H1 (cell line): ENCODE measurements at regions not wholly inside any gene's neighbourhood (a gene's known extent, or its start where the extent isn't known, plus 50 kb on each side); places are given as distances from the start of the nearest gene placed in this dataset.

Experiments used
- CTCF ChIA-PET: fragments of 300-600 bp; sonication (Branson Sonifier 250); formaldehyde crosslinking; loops from one replicate; lab custom pipeline; 2021; ENCODE audit not compliant: partially characterized antibody; lab: Charles Lee
- POLR2A ChIA-PET: fragments of 300-600 bp; sonication (Branson Sonifier 250); formaldehyde crosslinking; loops from one replicate; lab custom pipeline; 2021; ENCODE audit warnings: inconsistent platforms; ENCODE audit not compliant: partially characterized antibody; lab: Charles Lee
- DNase-seq, 2 experiments: peaks; one replicate each; pipeline versions ENCODE4 v3.0.0 to v3.0.0-alpha.2; 2010 to 2022; ENCODE audit warnings: low spot score in 2 of 2, low read depth in 1 of 2, mixed read lengths in 1 of 2
- FAIRE-seq: peaks from 2 replicates; lab custom pipeline; 2011; peaks lifted over from hg19 to GRCh38; lab: Jason Lieb, UNC
- H2AFZ ChIP-seq: 2 replicates; pipeline ENCODE4 v1.8.1; 2012; ENCODE audit warnings: low read length, inconsistent platforms
- H2AK5ac ChIP-seq: 2 replicates; pipeline ENCODE4 v1.6.1; 2013; ENCODE audit warnings: low read depth, low read length
- H2BK120ac ChIP-seq: replicated peaks from 2 replicates; pipeline ENCODE3; 2013; ENCODE audit warnings: low read depth, low read length, inconsistent platforms
- H2BK12ac ChIP-seq: 2 replicates; pipeline ENCODE4 v1.6.1; 2013; ENCODE audit warnings: low read depth, low read length
- H2BK15ac ChIP-seq: 2 replicates; pipeline ENCODE4 v1.6.1; 2013; ENCODE audit warnings: low read length
- H2BK20ac ChIP-seq: 2 replicates; pipeline ENCODE4 v1.6.1; 2013; ENCODE audit warnings: low read length
- H2BK5ac ChIP-seq: 2 replicates; pipeline ENCODE4 v1.6.1; 2013; ENCODE audit warnings: low read depth, low read length
- H3K14ac ChIP-seq: 2 replicates; pipeline ENCODE4 v1.6.1; 2013; ENCODE audit warnings: inconsistent platforms; ENCODE audit not compliant: insufficient read length
- H3K18ac ChIP-seq: 2 replicates; pipeline ENCODE4 v1.6.1; 2013; ENCODE audit warnings: low read length; ENCODE audit errors: extremely low read depth
- H3K23ac ChIP-seq: 2 replicates; pipeline ENCODE4 v1.6.1; 2013; ENCODE audit warnings: inconsistent platforms; ENCODE audit not compliant: insufficient read length
- H3K23me2 ChIP-seq: 2 replicates; pipeline ENCODE4 v1.6.1; 2013; ENCODE audit warnings: low read depth, low read length
- H3K27ac ChIP-seq: 2 replicates; pipeline ENCODE4 v1.6.1; 2011; ENCODE audit warnings: low read depth, low read length, inconsistent platforms
- H3K27me3 ChIP-seq, 4 experiments: replicated peaks in 1 of 4; 1 replicate in 1 of 4; 2 replicates in 3 of 4; pipeline versions ENCODE4 v1.6.1 to v1.8.1; 2011 to 2013; ENCODE audit warnings: low read length in 3 of 4, mild to moderate bottlenecking in 3 of 4, inconsistent platforms in 2 of 4, mixed read lengths in 2 of 4, moderate library complexity in 1 of 4; ENCODE audit not compliant: control insufficient read depth in 3 of 4, insufficient read depth in 3 of 4; ENCODE audit errors: extremely low read depth in 1 of 4
- H3K36me3 ChIP-seq, 4 experiments: 2 replicates each; pipeline versions ENCODE4 v1.6.1 to v1.8.1; 2011 to 2013; ENCODE audit warnings: mild to moderate bottlenecking in 4 of 4, low read length in 3 of 4, moderate library complexity in 2 of 4, control low read depth in 1 of 4, inconsistent platforms in 1 of 4; ENCODE audit not compliant: insufficient read depth in 4 of 4, control insufficient read depth in 2 of 4
- H3K4ac ChIP-seq: replicated peaks from 2 replicates; pipeline ENCODE3; 2013; ENCODE audit warnings: low read length, low read depth, mixed read lengths, inconsistent platforms; ENCODE audit not compliant: insufficient read length
- H3K4me1 ChIP-seq, 4 experiments: replicated peaks in 1 of 4; 1 replicate in 1 of 4; 2 replicates in 3 of 4; pipeline versions ENCODE4 v1.6.1 to v1.8.1; 2011 to 2013; ENCODE audit warnings: low read length in 3 of 4, inconsistent platforms in 2 of 4, mixed read lengths in 1 of 4; ENCODE audit not compliant: insufficient read depth in 4 of 4, control insufficient read depth in 3 of 4
- H3K4me2 ChIP-seq, 2 experiments: 2 replicates each; pipeline versions ENCODE4 v1.6.1 to v1.8.1; 2011 to 2013; ENCODE audit warnings: low read depth in 2 of 2, low read length in 2 of 2, control low read depth in 1 of 2, inconsistent platforms in 1 of 2, mild to moderate bottlenecking in 1 of 2; ENCODE audit not compliant: insufficient read depth in 1 of 2
- H3K4me3 ChIP-seq, 4 experiments: fragments of 200-600, 300-600 bp in 1 of 4; sonication (generic), shearing (Covaris generic), sonication (Bioruptor Twin) in 1 of 4; 2 replicates each; pipeline versions ENCODE4 v1.5.1 to v1.8.1; 2011 to 2016; ENCODE audit warnings: low read length in 4 of 4, low read depth in 3 of 4, control low read depth in 2 of 4, inconsistent platforms in 2 of 4, mild to moderate bottlenecking in 2 of 4, mixed read lengths in 1 of 4, moderate library complexity in 1 of 4; ENCODE audit not compliant: insufficient read depth in 2 of 4; ENCODE audit errors: extremely low read depth in 1 of 4
- H3K56ac ChIP-seq: replicated peaks from 2 replicates; pipeline ENCODE3; 2013; ENCODE audit warnings: low read depth, mild to moderate bottlenecking, mixed read lengths, low read length, inconsistent platforms; ENCODE audit not compliant: insufficient read length
- H3K79me1 ChIP-seq: 2 replicates; pipeline ENCODE4 v1.6.1; 2013; ENCODE audit warnings: low read depth, low read length, control low read depth
- H3K79me2 ChIP-seq, 2 experiments: 2 replicates each; pipeline versions ENCODE4 v1.6.1 to v1.8.1; 2012 to 2013; ENCODE audit warnings: low read length in 2 of 2, mild to moderate bottlenecking in 2 of 2, inconsistent platforms in 1 of 2; ENCODE audit not compliant: insufficient read depth in 2 of 2, control insufficient read depth in 1 of 2
- H3K9ac ChIP-seq, 4 experiments: replicated peaks in 1 of 4; 1 replicate in 1 of 4; 2 replicates in 3 of 4; pipeline versions ENCODE4 v1.6.1 to v1.8.1; 2011 to 2013; ENCODE audit warnings: low read depth in 3 of 4, low read length in 3 of 4, control low read depth in 2 of 4, mild to moderate bottlenecking in 2 of 4, moderate library complexity in 2 of 4, inconsistent platforms in 1 of 4; ENCODE audit errors: extremely low read depth in 1 of 4
- H3K9me3 ChIP-seq, 2 experiments: 2 replicates each; pipeline versions ENCODE4 v1.6.1 to v1.8.1; 2012 to 2013; ENCODE audit warnings: mild to moderate bottlenecking in 2 of 2, moderate library complexity in 2 of 2, control low read depth in 1 of 2, inconsistent platforms in 1 of 2, low read depth in 1 of 2, low read length in 1 of 2, mixed read lengths in 1 of 2; ENCODE audit not compliant: insufficient read depth in 2 of 2
- H4K20me1 ChIP-seq, 2 experiments: replicated peaks in 1 of 2; 2 replicates each; pipeline versions ENCODE3 to v1.8.1; 2011 to 2013; ENCODE audit warnings: inconsistent platforms in 2 of 2, low read length in 2 of 2, mild to moderate bottlenecking in 1 of 2; ENCODE audit not compliant: insufficient read depth in 2 of 2, control insufficient read depth in 1 of 2
- H4K5ac ChIP-seq: 2 replicates; pipeline ENCODE4 v1.6.1; 2013; ENCODE audit warnings: low read length, low read depth, mixed read lengths, inconsistent platforms; ENCODE audit not compliant: insufficient read length
- H4K8ac ChIP-seq: 2 replicates; pipeline ENCODE4 v1.8.0; 2013; ENCODE audit warnings: mild to moderate bottlenecking, moderate library complexity, low read length, inconsistent platforms; ENCODE audit not compliant: insufficient read depth; ENCODE audit errors: extremely low read depth
- H4K91ac ChIP-seq: replicated peaks from 2 replicates; pipeline ENCODE3; 2013; ENCODE audit warnings: low read length, mixed read lengths, inconsistent platforms; ENCODE audit not compliant: insufficient read length
- CHD2 ChIP-seq: IDR thresholded peaks from 2 replicates; pipeline ENCODE4 v1.6.1; 2012; ENCODE audit warnings: low read length, improper control_type of control experiment
- CTBP2 ChIP-seq: IDR thresholded peaks from 2 replicates; pipeline ENCODE4 v1.7.0; 2011; ENCODE audit warnings: borderline replicate concordance, mild to moderate bottlenecking, moderate library complexity, mixed read lengths, low read length; ENCODE audit not compliant: insufficient read depth, insufficient read length
- FOSL1 ChIP-seq: IDR thresholded peaks from 2 replicates; pipeline ENCODE4 v1.6.1; 2011; ENCODE audit warnings: mild to moderate bottlenecking, low read depth, low read length, moderate library complexity; ENCODE audit not compliant: insufficient read depth
- HDAC2 ChIP-seq, 2 experiments: fragments of 300-600 bp in 1 of 2; sonication (generic) in 1 of 2; IDR thresholded peaks; 2 replicates each; pipeline ENCODE4 v1.6.1; 2011 to 2012; ENCODE audit warnings: low read depth in 2 of 2, low read length in 2 of 2, mild to moderate bottlenecking in 2 of 2, moderate library complexity in 2 of 2, borderline replicate concordance in 1 of 2, inconsistent platforms in 1 of 2
- WGBS, 2 experiments: shearing (Covaris generic) in 1 of 2; methylation state at CpG; one replicate each; pipeline versions ENCODE4 v1.1.6 to v1.1.7; 2013 to 2015; ENCODE audit warnings: low lambda C conversion rate in 2 of 2, mixed read lengths in 2 of 2, inconsistent platforms in 1 of 2, low coverage in 1 of 2, missing lambda C conversion rate in 1 of 2; ENCODE audit not compliant: insufficient replicate concordance in 2 of 2, insufficient coverage in 1 of 2, insufficient read length in 1 of 2; ENCODE audit errors: extremely low coverage in 1 of 2, missing lambda C conversion rate in 1 of 2; 5-methylcytosine and 5-hydroxymethylcytosine counted together
- TF ChIP-seq, protein P1 (sequence below): IDR thresholded peaks from 2 replicates; pipeline ENCODE4 v1.6.1; 2011; ENCODE audit warnings: low read length, improper control_type of control experiment

DNA sequence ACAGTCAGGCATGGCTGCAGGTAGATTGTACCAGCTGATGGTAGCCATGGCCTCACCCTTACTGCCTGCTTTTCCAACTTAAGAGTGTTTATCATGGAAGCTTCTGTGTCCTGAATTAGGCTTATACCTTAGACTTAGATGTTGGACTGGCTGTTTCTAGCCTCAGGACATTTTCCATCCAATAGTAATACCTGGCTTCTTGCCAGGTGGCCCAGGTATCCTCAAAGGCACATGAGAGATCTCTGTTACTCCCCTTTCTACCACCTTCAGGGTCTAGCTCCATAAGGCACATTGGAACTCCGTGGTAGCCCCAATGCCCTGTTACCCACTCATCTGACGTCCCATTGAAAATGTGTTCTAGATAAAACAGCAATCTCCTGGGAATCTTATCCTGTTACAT lies 407.5 kb downstream of the SPRY2 start:
- Histone ChIP-seq H3K4me2 (no peak overlapping the region), H3K79me2 (no peaks in the 10 kb centered on the region), H4K5ac (no peak overlapping the region), H2AK5ac (no peak overlapping the region), H3K79me1 (no peaks in the 10 kb centered on the region), H4K20me1 (no peaks in the 10 kb centered on the region), H4K91ac (no peak overlapping the region), H2BK15ac (no peak overlapping the region), H3K9ac (no peak overlapping the region), H2AFZ (no peak overlapping the region), H3K14ac (no peak overlapping the region), H3K4ac (no peak overlapping the region), H2BK12ac (no peak overlapping the region), H3K23me2 (no peaks in the 10 kb centered on the region), H3K36me3 (no peaks in the 10 kb centered on the region), H2BK5ac (no peak overlapping the region), H3K9me3 (0 out of 4 replicates have a peak, but pooled peaks cover 0 to 4% of the 10 kb centered on the region in 2 experiments), H3K27me3 (no peaks in the 10 kb centered on the region), H3K4me3 (no peak overlapping the region), H4K8ac (no peak overlapping the region), H3K18ac (no peak overlapping the region), H2BK20ac (no peak overlapping the region), H3K27ac (no peak overlapping the region), H3K23ac (no peak overlapping the region), H3K56ac (no peak overlapping the region), H3K4me1 (no peaks in the 10 kb centered on the region), H2BK120ac (no peak overlapping the region)
- TF ChIP-seq CTBP2, result no peak
- TF ChIP-seq FOSL1, result no peak
- no peak for TF ChIP-seq HDAC2 (IDR thresholded peaks at IDR 0.05; ENCODE audit: borderline replicate concordance in 1 of 2, low read depth in 2 of 2, low read length in 2 of 2)
- TF ChIP-seq, protein P1, sequence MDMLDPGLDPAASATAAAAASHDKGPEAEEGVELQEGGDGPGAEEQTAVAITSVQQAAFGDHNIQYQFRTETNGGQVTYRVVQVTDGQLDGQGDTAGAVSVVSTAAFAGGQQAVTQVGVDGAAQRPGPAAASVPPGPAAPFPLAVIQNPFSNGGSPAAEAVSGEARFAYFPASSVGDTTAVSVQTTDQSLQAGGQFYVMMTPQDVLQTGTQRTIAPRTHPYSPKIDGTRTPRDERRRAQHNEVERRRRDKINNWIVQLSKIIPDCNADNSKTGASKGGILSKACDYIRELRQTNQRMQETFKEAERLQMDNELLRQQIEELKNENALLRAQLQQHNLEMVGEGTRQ, result no peak
- TF ChIP-seq CHD2, result no peak
- ChIA-PET POLR2A (no interaction called here), CTCF (interaction anchor here (0.8 kb wide), 1 partner anchor 32 kb away, joined by 4 read pairs; no protein-coding TSS in a partner anchor)
- FAIRE-seq (no peak), DNase-seq (no peak)
- WGBS, 2 experiments, result 81% methylated on average over 2 of the region's 2 CpGs; no CpG with 5 or more reads in 1 of the 2 experiments
